Fibroblast of lung (primary cell): ENCODE measurements at regions not wholly inside any gene's neighbourhood (a gene's known extent, or its start where the extent isn't known, plus 50 kb on each side); places are given as distances from the start of the nearest gene placed in this dataset.

ENCODE experiments used
- DNase-seq, 2 donors: peaks; one replicate each; pipeline versions ENCODE4 v3.0.0 to v3.0.0-alpha.2; 2010; ENCODE audit warnings: low read depth in 2 of 2
- H2AFZ ChIP-seq: 2 replicates; pipeline ENCODE4 v1.5.1; 2012; ENCODE audit warnings: low read length, control low read depth, inconsistent platforms
- H3K27ac ChIP-seq: 2 replicates; pipeline ENCODE4 v1.5.1; 2011; ENCODE audit warnings: low read length, control low read depth; ENCODE audit not compliant: insufficient read depth
- H3K27me3 ChIP-seq: 2 replicates; pipeline ENCODE4 v1.5.1; 2011; ENCODE audit warnings: mild to moderate bottlenecking, low read length; ENCODE audit not compliant: control insufficient read depth, insufficient read depth
- H3K36me3 ChIP-seq: 2 replicates; pipeline ENCODE4 v1.5.1; 2011; ENCODE audit warnings: low read length; ENCODE audit not compliant: control insufficient read depth, insufficient read depth
- H3K4me1 ChIP-seq: 2 replicates; pipeline ENCODE4 v1.5.1; 2011; ENCODE audit warnings: low read length; ENCODE audit not compliant: control insufficient read depth, insufficient read depth; ENCODE audit errors: extremely low read depth
- H3K4me2 ChIP-seq: 2 replicates; pipeline ENCODE4 v1.5.1; 2011; ENCODE audit warnings: low read length, control low read depth; ENCODE audit not compliant: insufficient read depth; ENCODE audit errors: extremely low read depth
- H3K4me3 ChIP-seq, 4 experiments: fragments of 200-600 bp in 1 of 4; sonication (generic) in 1 of 4; replicated peaks in 1 of 4; 2 replicates each; pipeline ENCODE4 v1.5.1; 2011 to 2016; ENCODE audit warnings: low read length in 4 of 4, low read depth in 3 of 4, mild to moderate bottlenecking in 3 of 4, control low read depth in 2 of 4, inconsistent platforms in 1 of 4, mixed read lengths in 1 of 4; ENCODE audit not compliant: insufficient read depth in 1 of 4; ENCODE audit errors: control extremely low read depth in 1 of 4
- H3K79me2 ChIP-seq: 2 replicates; pipeline ENCODE4 v1.5.1; 2012; ENCODE audit warnings: mild to moderate bottlenecking, low read length, inconsistent platforms; ENCODE audit not compliant: control insufficient read depth, insufficient read depth
- H3K9ac ChIP-seq: 2 replicates; pipeline ENCODE4 v1.5.1; 2011; ENCODE audit warnings: mild to moderate bottlenecking, low read length, control low read depth; ENCODE audit not compliant: insufficient read depth
- H3K9me3 ChIP-seq: 2 replicates; pipeline ENCODE4 v1.5.1; 2012; ENCODE audit warnings: low read depth, low read length; ENCODE audit not compliant: control insufficient read depth, insufficient read depth
- H4K20me1 ChIP-seq: 2 replicates; pipeline ENCODE4 v1.5.1; 2011; ENCODE audit warnings: low read length; ENCODE audit not compliant: control insufficient read depth, insufficient read depth; ENCODE audit errors: extremely low read depth
- CTCF ChIP-seq, 2 donors: IDR thresholded peaks in 1 of 2; conservative IDR thresholded peaks in 1 of 2; 1 replicate in 1 of 2; 2 replicates in 1 of 2; pipeline ENCODE4 v1.5.1; 2011 to 2012; ENCODE audit warnings: low read length in 2 of 2, control low read depth in 1 of 2, inconsistent platforms in 1 of 2, low read depth in 1 of 2, mild to moderate bottlenecking in 1 of 2
- EZH2 ChIP-seq: IDR thresholded peaks from 2 replicates; pipeline ENCODE4 v1.5.1; 2012; ENCODE audit warnings: low read length, control low read depth, mild to moderate bottlenecking; ENCODE audit errors: missing control alignments

- Histone ChIP-seq H3K27me3 (no peaks in the 10 kb centered on the region), H3K36me3 (no peaks in the 10 kb centered on the region), H3K27ac (no peak overlapping the region), H3K4me1 (no peaks in the 10 kb centered on the region), H3K9me3 (no peaks in the 10 kb centered on the region), H3K9ac (no peak overlapping the region), H2AFZ (no peak overlapping the region), H3K4me3 (no peak overlapping the region), H3K4me2 (no peak overlapping the region), H4K20me1 (no peaks in the 10 kb centered on the region), H3K79me2 (no peaks in the 10 kb centered on the region)
- no peak for TF ChIP-seq EZH2
- no peak for TF ChIP-seq CTCF (conservative IDR thresholded peaks at IDR 0.05 in 1 of 2, IDR thresholded peaks at IDR 0.05 in 1 of 2; ENCODE audit: low read depth in 1 of 2, low read length in 2 of 2)
- no peak for DNase-seq
Measured at GRCh38 chr4:83759611-83760010, 223.7 kb downstream of the GPAT3 start.

GRCh38 chr4:83758285-83758684 lies 222.4 kb downstream of the GPAT3 start:
- Histone ChIP-seq H3K4me2 (no peak overlapping the region), H3K4me3 (no peak overlapping the region), H3K79me2 (no peaks in the 10 kb centered on the region), H3K9me3 (no peaks in the 10 kb centered on the region), H3K4me1 (no peaks in the 10 kb centered on the region), H3K27ac (no peak overlapping the region), H2AFZ (no peak overlapping the region), H4K20me1 (no peaks in the 10 kb centered on the region), H3K36me3 (no peaks in the 10 kb centered on the region), H3K27me3 (no peaks in the 10 kb centered on the region), H3K9ac (no peak overlapping the region)
- TF ChIP-seq EZH2 (no peak), CTCF (conservative IDR thresholded peaks at IDR 0.05 in 1 of 2, IDR thresholded peaks at IDR 0.05 in 1 of 2; ENCODE audit: low read depth in 1 of 2, low read length in 2 of 2) (no peak)
- DNase-seq: no peak

GRCh38 chr4:83757121-83757621 lies 221.3 kb downstream of the GPAT3 start:
- H3K27me3 ChIP-seq: no peaks in the 10 kb centered on the region
- TF ChIP-seq EZH2 (no peak), CTCF (conservative IDR thresholded peaks at IDR 0.05 in 1 of 2, IDR thresholded peaks at IDR 0.05 in 1 of 2; ENCODE audit: low read depth in 1 of 2, low read length in 2 of 2) (no peak)
- H3K79me2 ChIP-seq: no peaks in the 10 kb centered on the region
- H4K20me1 ChIP-seq: no peaks in the 10 kb centered on the region
- H3K4me3 ChIP-seq: no peak overlapping the region
- no peak overlapping the region for H3K9ac ChIP-seq
- no peak overlapping the region for H3K27ac ChIP-seq
- no peak overlapping the region for H2AFZ ChIP-seq
- no peak overlapping the region for H3K4me2 ChIP-seq
- no peaks in the 10 kb centered on the region for H3K4me1 ChIP-seq
- H3K36me3 ChIP-seq: no peaks in the 10 kb centered on the region
- H3K9me3 ChIP-seq: no peaks in the 10 kb centered on the region
- no peak for DNase-seq
